Mesendoderm (in vitro differentiated cells): ENCODE measurements at regions not wholly inside any gene's neighbourhood (a gene's known extent, or its start where the extent isn't known, plus 50 kb on each side); places are given as distances from the start of the nearest gene placed in this dataset.

ENCODE experiments used
- DNase-seq: peaks from one replicate; pipeline ENCODE4 v3.0.0; 2013
- H2AK5ac ChIP-seq: 2 replicates; pipeline ENCODE4 v1.6.1; 2013; ENCODE audit warnings: low read length, inconsistent platforms
- H2BK120ac ChIP-seq: 2 replicates; pipeline ENCODE4 v1.6.1; 2013; ENCODE audit warnings: low read depth, mild to moderate bottlenecking, low read length, moderate library complexity, mixed read lengths
- H2BK15ac ChIP-seq: replicated peaks from 2 replicates; pipeline ENCODE4 v1.6.1; 2013; ENCODE audit warnings: low read depth, mild to moderate bottlenecking, moderate library complexity
- H2BK5ac ChIP-seq: 2 replicates; pipeline ENCODE4 v1.6.1; 2013; ENCODE audit warnings: low read length, inconsistent platforms
- H3K18ac ChIP-seq: 2 replicates; pipeline ENCODE4 v1.6.1; 2013; ENCODE audit warnings: mild to moderate bottlenecking, low read length, mixed read lengths
- H3K23ac ChIP-seq: one replicate; pipeline ENCODE4 v1.6.1; 2013; ENCODE audit warnings: low read length
- H3K27ac ChIP-seq: 2 replicates; pipeline ENCODE4 v1.5.1; 2013; ENCODE audit warnings: low read depth, mild to moderate bottlenecking, inconsistent platforms, low read length, moderate library complexity
- H3K27me3 ChIP-seq: 2 replicates; pipeline ENCODE4 v1.6.1; 2013; ENCODE audit warnings: low read length, control low read depth, mild to moderate bottlenecking, inconsistent platforms; ENCODE audit not compliant: insufficient read depth, poor library complexity
- H3K36me3 ChIP-seq: 2 replicates; pipeline ENCODE4 v1.6.1; 2013; ENCODE audit warnings: low read length, inconsistent platforms; ENCODE audit not compliant: control insufficient read depth, insufficient read depth
- H3K4ac ChIP-seq: one replicate; pipeline ENCODE4 v1.6.1; 2013; ENCODE audit warnings: low read depth, mild to moderate bottlenecking, low read length, moderate library complexity
- H3K4me1 ChIP-seq: 2 replicates; pipeline ENCODE4 v1.6.1; 2013; ENCODE audit warnings: low read depth, low read length, inconsistent platforms; ENCODE audit not compliant: control insufficient read depth
- H3K4me2 ChIP-seq: 2 replicates; pipeline ENCODE4 v1.6.1; 2013; ENCODE audit warnings: low read length
- H3K4me3 ChIP-seq: 2 replicates; pipeline ENCODE4 v1.5.1; 2013; ENCODE audit warnings: mild to moderate bottlenecking, low read length
- H3K56ac ChIP-seq: one replicate; pipeline ENCODE4 v1.6.1; 2013; ENCODE audit warnings: low read length
- H3K79me1 ChIP-seq: 2 replicates; pipeline ENCODE4 v1.6.1; 2013; ENCODE audit warnings: low read length, inconsistent platforms
- H3K79me2 ChIP-seq: 2 replicates; pipeline ENCODE4 v1.6.1; 2013; ENCODE audit warnings: mild to moderate bottlenecking, low read length; ENCODE audit not compliant: control insufficient read depth, insufficient read depth
- H3K9ac ChIP-seq: 2 replicates; pipeline ENCODE4 v1.6.1; 2013; ENCODE audit warnings: low read length, inconsistent platforms
- H4K5ac ChIP-seq: one replicate; pipeline ENCODE4 v1.6.1; 2013; ENCODE audit warnings: low read length
- H4K8ac ChIP-seq: one replicate; pipeline ENCODE4 v1.6.1; 2013; ENCODE audit warnings: low read depth, mild to moderate bottlenecking, control low read depth, low read length, moderate library complexity
- WGBS: extraction: QIAGEN DNeasy Blood & Tissue Kit; methylation state at CpG from one replicate; pipeline ENCODE4 v1.1.7; 2013; ENCODE audit warnings: low lambda C conversion rate, missing lambda C conversion rate; ENCODE audit not compliant: insufficient coverage; ENCODE audit errors: extremely low coverage; 5-methylcytosine and 5-hydroxymethylcytosine counted together

GRCh38 chr6:165791876-165792437, 128.9 kb upstream of the PDE10A start:
- no peak overlapping the region for H3K9ac ChIP-seq
- no peak overlapping the region for H2AK5ac ChIP-seq
- H2BK15ac ChIP-seq, result no peak overlapping the region

GRCh38 chr6:165791306-165791705, 128.3 kb upstream of the PDE10A start:
- WGBS, result no CpG with 5 or more reads among the region's 9 CpGs
- no peak overlapping the region for H4K8ac ChIP-seq
- H3K4me1 ChIP-seq, result no peaks in the 10 kb centered on the region

More at GRCh38 chr6:165791876-165792437, 128.9 kb upstream of the PDE10A start:
- DNase-seq, result no peak
- H3K56ac ChIP-seq, result no peak overlapping the region
- H4K5ac ChIP-seq, result no peak overlapping the region
- H3K4me2 ChIP-seq, result no peak overlapping the region
- H3K79me2 ChIP-seq, result no peaks in the 10 kb centered on the region
- no peak overlapping the region for H3K23ac ChIP-seq
- no peak overlapping the region for H3K4me3 ChIP-seq
- no peak overlapping the region for H3K18ac ChIP-seq
- WGBS, result no CpG with 5 or more reads among the region's 24 CpGs
- no peaks in the 10 kb centered on the region for H3K4me1 ChIP-seq
- H3K4ac ChIP-seq, result no peak overlapping the region
- H2BK120ac ChIP-seq, result no peak overlapping the region
- no peak overlapping the region for H4K8ac ChIP-seq
- H3K36me3 ChIP-seq, result no peaks in the 10 kb centered on the region
- H3K27me3 ChIP-seq, result no peaks in the 10 kb centered on the region
- no peaks in the 10 kb centered on the region for H3K79me1 ChIP-seq
- H2BK5ac ChIP-seq, result no peak overlapping the region
- H3K27ac ChIP-seq, result no peak overlapping the region

DNA sequence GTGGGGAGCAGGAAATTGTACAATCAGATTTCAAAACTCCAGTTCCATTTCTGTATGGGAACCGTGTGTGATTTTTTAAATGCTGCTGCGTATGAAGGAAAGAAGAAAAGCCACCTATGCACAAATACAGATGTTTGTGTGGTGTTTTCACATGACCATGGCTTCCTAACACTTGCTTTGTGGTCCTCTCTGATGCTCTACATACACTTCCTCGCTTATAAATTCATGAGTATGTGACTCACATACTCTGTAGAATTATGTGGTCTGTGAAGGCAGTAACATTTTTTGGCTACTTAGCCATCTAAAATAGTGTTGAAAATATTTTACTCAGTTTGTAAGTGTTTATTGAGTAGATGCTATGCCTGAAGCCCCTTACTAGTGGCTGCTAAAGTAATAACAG, 119.8 kb upstream of the PDE10A start:
- Histone ChIP-seq H4K8ac (no peak overlapping the region), H3K4me1 (no peaks in the 10 kb centered on the region), H3K4me2 (no peak overlapping the region), H3K23ac (no peak overlapping the region), H2BK15ac (no peak overlapping the region), H3K9ac (no peak overlapping the region), H3K56ac (no peak overlapping the region), H3K4me3 (no peak overlapping the region), H2AK5ac (no peak overlapping the region), H2BK120ac (no peak overlapping the region), H2BK5ac (no peak overlapping the region), H3K4ac (no peak overlapping the region), H3K79me2 (no peaks in the 10 kb centered on the region), H4K5ac (no peak overlapping the region), H3K18ac (no peak overlapping the region), H3K36me3 (no peaks in the 10 kb centered on the region), H3K79me1 (no peaks in the 10 kb centered on the region), H3K27ac (no peak overlapping the region), H3K27me3 (no peaks in the 10 kb centered on the region)
- WGBS, result no CpG with 5 or more reads among the region's 3 CpGs
- no peak for DNase-seq

More at GRCh38 chr6:165791306-165791705, 128.3 kb upstream of the PDE10A start:
- Histone ChIP-seq H3K79me1 (no peaks in the 10 kb centered on the region), H3K9ac (no peak overlapping the region), H2BK15ac (no peak overlapping the region), H3K4ac (no peak overlapping the region), H2AK5ac (no peak overlapping the region), H3K23ac (no peak overlapping the region), H2BK5ac (no peak overlapping the region), H3K27ac (no peak overlapping the region), H3K79me2 (no peaks in the 10 kb centered on the region), H3K4me2 (no peak overlapping the region), H3K27me3 (no peaks in the 10 kb centered on the region), H3K18ac (no peak overlapping the region), H3K36me3 (no peaks in the 10 kb centered on the region), H2BK120ac (no peak overlapping the region), H4K5ac (no peak overlapping the region), H3K56ac (no peak overlapping the region), H3K4me3 (no peak overlapping the region)
- no peak for DNase-seq

DNA sequence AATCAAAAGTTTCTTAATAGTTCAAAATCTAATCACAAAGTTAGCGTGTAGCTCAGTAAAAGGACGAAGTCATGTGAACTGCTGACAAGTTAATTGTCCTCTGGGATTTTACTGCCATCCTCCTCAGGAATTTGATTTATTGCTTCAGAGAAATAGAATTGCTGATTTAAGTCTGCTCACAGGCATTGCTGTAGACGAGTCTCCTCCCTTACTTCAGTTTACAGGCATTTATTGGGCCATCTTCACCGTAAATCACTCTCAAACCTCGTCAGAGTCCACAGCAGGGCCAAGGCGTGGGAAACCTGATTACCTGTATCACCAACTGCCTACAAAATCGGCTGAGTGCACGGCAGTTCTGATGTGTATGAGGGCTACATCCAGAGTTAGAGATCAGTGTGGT, 119.1 kb upstream of the PDE10A start:
- Histone ChIP-seq H4K8ac (no peak overlapping the region), H2BK15ac (no peak overlapping the region), H3K4ac (no peak overlapping the region), H3K18ac (no peak overlapping the region), H2AK5ac (no peak overlapping the region), H2BK5ac (no peak overlapping the region), H3K4me3 (no peak overlapping the region), H3K4me2 (no peak overlapping the region), H3K9ac (no peak overlapping the region), H3K79me1 (no peaks in the 10 kb centered on the region), H3K23ac (no peak overlapping the region), H3K27ac (no peak overlapping the region), H3K27me3 (no peaks in the 10 kb centered on the region), H4K5ac (no peak overlapping the region), H2BK120ac (no peak overlapping the region), H3K4me1 (no peaks in the 10 kb centered on the region), H3K79me2 (no peaks in the 10 kb centered on the region), H3K36me3 (no peaks in the 10 kb centered on the region), H3K56ac (no peak overlapping the region)
- WGBS, result no CpG with 5 or more reads among the region's 8 CpGs
- no peak for DNase-seq

- no CpG with 5 or more reads among the region's 3 CpGs for WGBS
- H3K4me2 ChIP-seq, result no peak overlapping the region
Observed at GRCh38 chr6:165777680-165778079, 114.6 kb upstream of the PDE10A start.

GRCh38 chr6:165776691-165777090, 113.7 kb upstream of the PDE10A start:
- Histone ChIP-seq H3K27ac (no peak overlapping the region), H3K4me3 (no peak overlapping the region), H4K5ac (no peak overlapping the region), H3K23ac (no peak overlapping the region), H3K4ac (no peak overlapping the region), H4K8ac (no peak overlapping the region), H3K4me1 (no peaks in the 10 kb centered on the region), H3K9ac (no peak overlapping the region), H3K56ac (no peak overlapping the region), H3K79me2 (no peaks in the 10 kb centered on the region), H2BK5ac (no peak overlapping the region), H3K79me1 (no peaks in the 10 kb centered on the region), H3K4me2 (no peak overlapping the region), H3K27me3 (no peaks in the 10 kb centered on the region), H2BK15ac (no peak overlapping the region), H2BK120ac (no peak overlapping the region), H3K36me3 (no peaks in the 10 kb centered on the region), H3K18ac (no peak overlapping the region), H2AK5ac (no peak overlapping the region)
- no CpG with 5 or more reads among the region's 5 CpGs for WGBS
- DNase-seq, result no peak

More at GRCh38 chr6:165777680-165778079, 114.6 kb upstream of the PDE10A start:
- no peak overlapping the region for H3K23ac ChIP-seq
- H2AK5ac ChIP-seq, result no peak overlapping the region
- no peak overlapping the region for H3K4ac ChIP-seq
- no peak overlapping the region for H3K9ac ChIP-seq
- no peak overlapping the region for H4K8ac ChIP-seq
- H2BK5ac ChIP-seq, result no peak overlapping the region
- no peak overlapping the region for H3K18ac ChIP-seq
- H3K4me1 ChIP-seq, result no peaks in the 10 kb centered on the region
- H3K36me3 ChIP-seq, result no peaks in the 10 kb centered on the region
- H3K79me1 ChIP-seq, result no peaks in the 10 kb centered on the region
- no peak overlapping the region for H3K27ac ChIP-seq
- no peak overlapping the region for H2BK15ac ChIP-seq
- H4K5ac ChIP-seq, result no peak overlapping the region
- H3K4me3 ChIP-seq, result no peak overlapping the region
- H3K27me3 ChIP-seq, result no peaks in the 10 kb centered on the region
- no peak for DNase-seq
- H3K56ac ChIP-seq, result no peak overlapping the region
- no peaks in the 10 kb centered on the region for H3K79me2 ChIP-seq
- H2BK120ac ChIP-seq, result no peak overlapping the region
